Liver (tissue), 8 donors: ENCODE measurements at regions not wholly inside any gene's neighbourhood (a gene's known extent, or its start where the extent isn't known, plus 50 kb on each side); places are given as distances from the start of the nearest gene placed in this dataset.

Source experiments
- DNase-seq: peaks from one replicate; pipeline ENCODE4 v3.0.0-alpha.2; 2017; ENCODE audit warnings: low spot score
- H3K27ac ChIP-seq, 2 donors: one replicate each; pipeline ENCODE4 v1.7.0; 2013; ENCODE audit warnings: inconsistent platforms in 2 of 2, low read length in 2 of 2, control low read depth in 1 of 2, low read depth in 1 of 2, mild to moderate bottlenecking in 1 of 2
- H3K27me3 ChIP-seq, 4 donors: one replicate each; pipeline versions ENCODE4 v1.6.1 to v1.7.0; 2013; ENCODE audit warnings: low read length in 3 of 4, inconsistent platforms in 1 of 4, mild to moderate bottlenecking in 1 of 4, moderate library complexity in 1 of 4; ENCODE audit not compliant: control insufficient read depth in 4 of 4, insufficient read depth in 4 of 4
- H3K36me3 ChIP-seq, 4 donors: one replicate each; pipeline versions ENCODE4 v1.6.1 to v1.7.0; 2013; ENCODE audit warnings: low read length in 3 of 4, mild to moderate bottlenecking in 3 of 4, low read depth in 1 of 4, moderate library complexity in 1 of 4; ENCODE audit not compliant: control insufficient read depth in 4 of 4, insufficient read depth in 3 of 4
- H3K4me1 ChIP-seq, 4 donors: one replicate each; pipeline versions ENCODE4 v1.6.1 to v1.7.0; 2013; ENCODE audit warnings: low read length in 3 of 4, mild to moderate bottlenecking in 3 of 4, moderate library complexity in 1 of 4; ENCODE audit not compliant: control insufficient read depth in 4 of 4, insufficient read depth in 4 of 4
- H3K4me3 ChIP-seq, 3 donors: one replicate each; pipeline versions ENCODE4 v1.6.1 to v1.7.0; 2013; ENCODE audit warnings: low read length in 3 of 3, control low read depth in 1 of 3, low read depth in 1 of 3, mild to moderate bottlenecking in 1 of 3
- H3K9ac ChIP-seq, 2 donors: one replicate each; pipeline ENCODE4 v1.7.0; 2013; ENCODE audit warnings: low read length in 2 of 2, mild to moderate bottlenecking in 2 of 2, moderate library complexity in 2 of 2, control low read depth in 1 of 2, low read depth in 1 of 2
- H3K9me3 ChIP-seq, 4 donors: one replicate each; pipeline versions ENCODE4 v1.6.1 to v1.7.0; 2013; ENCODE audit warnings: low read length in 3 of 4; ENCODE audit not compliant: control insufficient read depth in 4 of 4
- ATF3 ChIP-seq: IDR thresholded peaks from 2 replicates; pipeline ENCODE4 v1.6.1; 2016; ENCODE audit warnings: antibody characterized with exemption
- EGR1 ChIP-seq, 2 donors: IDR thresholded peaks; 2 replicates each; pipeline ENCODE4 v1.6.1; 2016 to 2018; ENCODE audit warnings: antibody characterized with exemption in 2 of 2, low read depth in 2 of 2
- FOXA1 ChIP-seq: IDR thresholded peaks from 2 replicates; pipeline ENCODE4 v1.6.1; 2016; ENCODE audit warnings: antibody characterized with exemption
- FOXA2 ChIP-seq: IDR thresholded peaks from 2 replicates; pipeline ENCODE4 v1.6.1; 2016; ENCODE audit warnings: antibody characterized with exemption
- GABPA ChIP-seq, 2 donors: IDR thresholded peaks in 1 of 2; conservative IDR thresholded peaks in 1 of 2; 2 replicates each; pipeline ENCODE4 v1.6.1; 2016; ENCODE audit warnings: antibody characterized with exemption in 2 of 2, mild to moderate bottlenecking in 1 of 2, moderate library complexity in 1 of 2
- HNF4A ChIP-seq, 2 donors: conservative IDR thresholded peaks; 2 replicates each; pipeline ENCODE4 v1.6.1; 2016; ENCODE audit warnings: antibody characterized with exemption in 2 of 2, mild to moderate bottlenecking in 2 of 2
- HNF4G ChIP-seq: IDR thresholded peaks from 2 replicates; pipeline ENCODE4 v1.6.1; 2016; ENCODE audit warnings: antibody characterized with exemption
- NR2F2 ChIP-seq: IDR thresholded peaks from 2 replicates; pipeline ENCODE4 v1.6.1; 2016; ENCODE audit warnings: antibody characterized with exemption
- RAD21 ChIP-seq, 2 donors: IDR thresholded peaks; 2 replicates each; pipeline ENCODE4 v1.6.1; 2016; ENCODE audit warnings: antibody characterized with exemption in 2 of 2, mild to moderate bottlenecking in 2 of 2
- REST ChIP-seq: IDR thresholded peaks from 2 replicates; pipeline ENCODE4 v1.6.1; 2016; ENCODE audit warnings: antibody characterized with exemption, mild to moderate bottlenecking
- SP1 ChIP-seq: IDR thresholded peaks from 2 replicates; pipeline ENCODE4 v1.6.1; 2018; ENCODE audit warnings: antibody characterized with exemption, mild to moderate bottlenecking
- TAF1 ChIP-seq: conservative IDR thresholded peaks from 2 replicates; pipeline ENCODE4 v1.6.1; 2016; ENCODE audit warnings: antibody characterized with exemption, mild to moderate bottlenecking
- YY1 ChIP-seq: IDR thresholded peaks from 2 replicates; pipeline ENCODE4 v1.6.1; 2016; ENCODE audit warnings: antibody characterized with exemption, mild to moderate bottlenecking
- WGBS: extraction: QIAGEN DNeasy Blood & Tissue Kit; methylation state at CpG from one replicate; pipeline ENCODE4 v1.1.7; 2013; 5-methylcytosine and 5-hydroxymethylcytosine counted together
- TF ChIP-seq, protein P1 (sequence below): fragments of 150-350 bp; IDR thresholded peaks from 2 replicates; pipeline ENCODE4 v1.5.1; 2017; ENCODE audit warnings: improper control_type of control experiment, low read depth, low read length; ENCODE audit not compliant: missing input control
- TF ChIP-seq, protein P2 (sequence below): IDR thresholded peaks from 2 replicates; pipeline ENCODE4 v1.6.1; 2016; ENCODE audit warnings: antibody characterized with exemption
- donor health status: healthy.
- donor health status: healthy.
- donor health status: healthy.
- donor health status: healthy.
- donor health status: healthy.

DNA sequence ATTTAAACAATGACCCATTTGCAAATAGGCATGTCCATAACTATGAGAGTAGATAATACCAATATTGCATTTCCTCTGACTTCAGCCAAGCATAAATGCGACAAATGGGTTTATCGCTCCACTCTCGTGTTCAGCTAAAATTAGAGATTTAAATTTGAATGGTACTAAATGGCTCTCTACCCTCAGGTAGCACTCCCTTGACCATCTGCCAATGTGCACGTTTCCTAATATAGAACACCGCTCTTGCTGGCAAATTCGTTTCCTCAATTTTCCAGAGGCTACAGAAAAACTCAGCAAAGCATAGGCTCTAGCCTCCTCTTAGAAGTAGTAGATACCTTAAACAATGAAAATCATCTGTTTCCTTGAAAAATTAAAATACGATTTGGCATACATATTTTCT lies 251.6 kb downstream of the ADGRA3 start:
- no peak overlapping the region for H3K27ac ChIP-seq
- no peak for DNase-seq
- no peaks in the 10 kb centered on the region for H3K4me1 ChIP-seq
- H3K4me3 ChIP-seq = no peak overlapping the region
- no peak for TF ChIP-seq HNF4G
- TF ChIP-seq YY1 = no peak
- no peak for TF ChIP-seq EGR1 (IDR thresholded peaks at IDR 0.05; ENCODE audit: low read depth in 2 of 2)
- TF ChIP-seq SP1 = no peak
- no peak for TF ChIP-seq ATF3
- no peak for TF ChIP-seq NR2F2
- TF ChIP-seq, protein P1, sequence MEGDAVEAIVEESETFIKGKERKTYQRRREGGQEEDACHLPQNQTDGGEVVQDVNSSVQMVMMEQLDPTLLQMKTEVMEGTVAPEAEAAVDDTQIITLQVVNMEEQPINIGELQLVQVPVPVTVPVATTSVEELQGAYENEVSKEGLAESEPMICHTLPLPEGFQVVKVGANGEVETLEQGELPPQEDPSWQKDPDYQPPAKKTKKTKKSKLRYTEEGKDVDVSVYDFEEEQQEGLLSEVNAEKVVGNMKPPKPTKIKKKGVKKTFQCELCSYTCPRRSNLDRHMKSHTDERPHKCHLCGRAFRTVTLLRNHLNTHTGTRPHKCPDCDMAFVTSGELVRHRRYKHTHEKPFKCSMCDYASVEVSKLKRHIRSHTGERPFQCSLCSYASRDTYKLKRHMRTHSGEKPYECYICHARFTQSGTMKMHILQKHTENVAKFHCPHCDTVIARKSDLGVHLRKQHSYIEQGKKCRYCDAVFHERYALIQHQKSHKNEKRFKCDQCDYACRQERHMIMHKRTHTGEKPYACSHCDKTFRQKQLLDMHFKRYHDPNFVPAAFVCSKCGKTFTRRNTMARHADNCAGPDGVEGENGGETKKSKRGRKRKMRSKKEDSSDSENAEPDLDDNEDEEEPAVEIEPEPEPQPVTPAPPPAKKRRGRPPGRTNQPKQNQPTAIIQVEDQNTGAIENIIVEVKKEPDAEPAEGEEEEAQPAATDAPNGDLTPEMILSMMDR = no peak
- TF ChIP-seq HNF4A (conservative IDR thresholded peaks at IDR 0.05) = no peak
- no peak for TF ChIP-seq GABPA (IDR thresholded peaks at IDR 0.05 in 1 of 2, conservative IDR thresholded peaks at IDR 0.05 in 1 of 2)
- no peak for TF ChIP-seq REST
- 85% methylated on average over 7 of the region's 7 CpGs for WGBS
- no peak overlapping the region for H3K9ac ChIP-seq
- H3K9me3 ChIP-seq = peaks cover 0 to 1% (median 0%) of the 10 kb centered on the region in 4 donors
- H3K36me3 ChIP-seq = no peaks in the 10 kb centered on the region
- H3K27me3 ChIP-seq = no peaks in the 10 kb centered on the region

DNA sequence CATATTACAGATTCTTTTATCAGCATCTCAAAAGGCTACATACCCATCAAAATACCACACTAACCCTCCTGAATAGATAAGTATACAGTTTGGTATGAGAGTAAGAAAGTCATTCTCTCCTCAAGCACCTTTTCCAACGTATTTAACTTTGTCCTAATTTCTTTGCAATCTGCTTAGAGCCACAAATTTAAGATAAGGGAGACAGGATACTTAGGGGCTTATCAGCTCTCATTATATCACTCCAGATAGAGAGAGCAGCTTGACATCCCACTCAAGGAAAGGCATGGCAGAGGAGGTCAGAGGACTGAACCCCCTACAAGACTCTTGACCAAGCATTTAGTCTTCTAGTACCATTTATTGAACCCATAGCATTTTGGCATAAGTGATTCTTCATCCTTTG lies 262.4 kb downstream of the ADGRA3 start:
- Histone ChIP-seq H3K9me3 (no peaks in the 10 kb centered on the region), H3K27me3 (no peaks in the 10 kb centered on the region), H3K4me1 (no peaks in the 10 kb centered on the region), H3K27ac (no peak overlapping the region), H3K36me3 (no peaks in the 10 kb centered on the region), H3K9ac (no peak overlapping the region), H3K4me3 (no peak overlapping the region)
- no peak for TF ChIP-seq FOXA2
- no peak for DNase-seq
- WGBS = 9% methylated on average over 1 of the region's 1 CpG

DNA sequence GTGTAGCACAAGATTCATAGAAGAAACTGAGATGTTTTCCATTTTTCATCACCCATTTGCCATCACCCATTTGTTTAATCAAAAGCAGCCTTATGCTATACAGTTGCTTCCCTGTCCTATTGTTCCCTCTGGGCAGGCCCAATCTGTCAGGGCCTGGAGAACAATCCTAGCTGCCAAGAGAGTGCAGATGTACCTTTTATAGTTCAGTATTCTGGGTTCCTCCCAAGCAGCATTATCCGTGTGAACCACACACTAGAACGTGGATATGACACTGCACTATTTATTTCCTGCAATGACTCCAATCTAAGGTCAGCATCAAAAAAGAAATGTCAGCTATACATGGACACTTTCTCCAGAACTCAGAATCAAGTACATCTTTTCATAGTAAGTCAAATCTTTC lies 269.0 kb downstream of the ADGRA3 start:
- no peaks in the 10 kb centered on the region for H3K9me3 ChIP-seq
- H3K4me1 ChIP-seq = no peaks in the 10 kb centered on the region
- 65% methylated on average over 2 of the region's 2 CpGs for WGBS
- H3K4me3 ChIP-seq = no peak overlapping the region
- H3K9ac ChIP-seq = no peak overlapping the region
- H3K27me3 ChIP-seq = no peaks in the 10 kb centered on the region
- no peaks in the 10 kb centered on the region for H3K36me3 ChIP-seq
- no peak for DNase-seq
- no peak overlapping the region for H3K27ac ChIP-seq
- TF ChIP-seq GABPA (IDR thresholded peaks at IDR 0.05 in 1 of 2, conservative IDR thresholded peaks at IDR 0.05 in 1 of 2) = no peak
- TF ChIP-seq TAF1 = no peak
- TF ChIP-seq RAD21 (IDR thresholded peaks at IDR 0.05) = no peak
- TF ChIP-seq ATF3 = no peak
- no peak for TF ChIP-seq FOXA1
- TF ChIP-seq FOXA2 = no peak
- no peak for TF ChIP-seq HNF4A (conservative IDR thresholded peaks at IDR 0.05)
- no peak for TF ChIP-seq REST
- TF ChIP-seq, protein P2, sequence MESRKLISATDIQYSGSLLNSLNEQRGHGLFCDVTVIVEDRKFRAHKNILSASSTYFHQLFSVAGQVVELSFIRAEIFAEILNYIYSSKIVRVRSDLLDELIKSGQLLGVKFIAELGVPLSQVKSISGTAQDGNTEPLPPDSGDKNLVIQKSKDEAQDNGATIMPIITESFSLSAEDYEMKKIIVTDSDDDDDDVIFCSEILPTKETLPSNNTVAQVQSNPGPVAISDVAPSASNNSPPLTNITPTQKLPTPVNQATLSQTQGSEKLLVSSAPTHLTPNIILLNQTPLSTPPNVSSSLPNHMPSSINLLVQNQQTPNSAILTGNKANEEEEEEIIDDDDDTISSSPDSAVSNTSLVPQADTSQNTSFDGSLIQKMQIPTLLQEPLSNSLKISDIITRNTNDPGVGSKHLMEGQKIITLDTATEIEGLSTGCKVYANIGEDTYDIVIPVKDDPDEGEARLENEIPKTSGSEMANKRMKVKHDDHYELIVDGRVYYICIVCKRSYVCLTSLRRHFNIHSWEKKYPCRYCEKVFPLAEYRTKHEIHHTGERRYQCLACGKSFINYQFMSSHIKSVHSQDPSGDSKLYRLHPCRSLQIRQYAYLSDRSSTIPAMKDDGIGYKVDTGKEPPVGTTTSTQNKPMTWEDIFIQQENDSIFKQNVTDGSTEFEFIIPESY = no peak
